Lower leg skin (tissue), 3 donors: ENCODE measurements at regions not wholly inside any gene's neighbourhood (a gene's known extent, or its start where the extent isn't known, plus 50 kb on each side); places are given as distances from the start of the nearest gene placed in this dataset.

ENCODE experiments used
- POLR2A ChIP-seq, 2 donors: fragments of 450-650 bp; IDR thresholded peaks; one replicate each; pipeline ENCODE4 v1.6.1; 2016 to 2017; ENCODE audit warnings: antibody characterized with exemption in 2 of 2, mild to moderate bottlenecking in 1 of 2, moderate library complexity in 1 of 2
- TF ChIP-seq, protein P1 (sequence below), 3 donors: fragments of 450-650 bp; IDR thresholded peaks; one replicate each; pipeline ENCODE4 v1.5.1; 2016; ENCODE audit warnings: antibody characterized with exemption in 3 of 3, mild to moderate bottlenecking in 3 of 3, moderate library complexity in 2 of 3

DNA sequence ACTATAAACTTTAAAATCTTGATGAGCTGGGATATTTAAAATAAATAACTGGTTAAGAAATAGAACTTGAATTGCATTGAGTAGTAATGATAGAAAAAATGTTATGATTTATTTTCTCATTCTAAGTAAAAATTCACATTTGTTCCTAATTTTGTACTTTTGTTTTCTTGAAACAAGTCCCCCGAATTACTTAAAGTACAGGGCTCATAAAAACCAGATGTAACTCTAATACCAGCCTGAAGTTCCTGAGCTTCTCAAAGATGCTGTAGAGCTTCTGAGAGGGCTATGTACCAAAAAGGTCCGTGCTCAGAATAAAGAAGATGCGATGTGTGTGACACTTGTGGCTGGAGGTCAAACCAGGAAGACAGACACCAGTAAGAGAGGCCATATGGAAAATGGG, 116.1 kb upstream of the TACR1 start:
- no peak for TF ChIP-seq POLR2A (IDR thresholded peaks at IDR 0.05)
- TF ChIP-seq, protein P1, sequence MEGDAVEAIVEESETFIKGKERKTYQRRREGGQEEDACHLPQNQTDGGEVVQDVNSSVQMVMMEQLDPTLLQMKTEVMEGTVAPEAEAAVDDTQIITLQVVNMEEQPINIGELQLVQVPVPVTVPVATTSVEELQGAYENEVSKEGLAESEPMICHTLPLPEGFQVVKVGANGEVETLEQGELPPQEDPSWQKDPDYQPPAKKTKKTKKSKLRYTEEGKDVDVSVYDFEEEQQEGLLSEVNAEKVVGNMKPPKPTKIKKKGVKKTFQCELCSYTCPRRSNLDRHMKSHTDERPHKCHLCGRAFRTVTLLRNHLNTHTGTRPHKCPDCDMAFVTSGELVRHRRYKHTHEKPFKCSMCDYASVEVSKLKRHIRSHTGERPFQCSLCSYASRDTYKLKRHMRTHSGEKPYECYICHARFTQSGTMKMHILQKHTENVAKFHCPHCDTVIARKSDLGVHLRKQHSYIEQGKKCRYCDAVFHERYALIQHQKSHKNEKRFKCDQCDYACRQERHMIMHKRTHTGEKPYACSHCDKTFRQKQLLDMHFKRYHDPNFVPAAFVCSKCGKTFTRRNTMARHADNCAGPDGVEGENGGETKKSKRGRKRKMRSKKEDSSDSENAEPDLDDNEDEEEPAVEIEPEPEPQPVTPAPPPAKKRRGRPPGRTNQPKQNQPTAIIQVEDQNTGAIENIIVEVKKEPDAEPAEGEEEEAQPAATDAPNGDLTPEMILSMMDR (IDR thresholded peaks at IDR 0.05) = no peak
